GM12874 (cell line): ENCODE measurements at regions not wholly inside any gene's neighbourhood (a gene's known extent, or its start where the extent isn't known, plus 50 kb on each side); places are given as distances from the start of the nearest gene placed in this dataset.

Source experiments
- CTCF ChIP-seq: IDR thresholded peaks from 2 replicates; pipeline ENCODE4 v1.5.1; 2011; ENCODE audit warnings: low read depth, mild to moderate bottlenecking, control low read depth, low read length, moderate library complexity; ENCODE audit not compliant: insufficient read depth

- no peak for TF ChIP-seq CTCF
Observed at GRCh38 chr2:81996332-81996731, 1691.8 kb upstream of the LRRTM1 start.

- no peak for TF ChIP-seq CTCF
Observed at GRCh38 chr2:81991282-81991681, 1686.7 kb upstream of the LRRTM1 start.

GRCh38 chr2:81987370-81987769 is 1682.8 kb upstream of the LRRTM1 start:
- TF ChIP-seq CTCF: no peak

GRCh38 chr2:81984969-81985637 is 1680.6 kb upstream of the LRRTM1 start:
- no peak for TF ChIP-seq CTCF

- no peak for TF ChIP-seq CTCF
Observed at GRCh38 chr2:81981585-81981984, 1677.0 kb upstream of the LRRTM1 start.

- TF ChIP-seq CTCF: no peak
Observed at GRCh38 chr2:81979086-81979485, 1674.5 kb upstream of the LRRTM1 start.

- no peak for TF ChIP-seq CTCF
Observed at GRCh38 chr2:81976998-81977397, 1672.4 kb upstream of the LRRTM1 start.
